CD4-positive, alpha-beta T cell treated with Interleukin-15 for 1 hour (primary cell): ENCODE measurements at regions not wholly inside any gene's neighbourhood (a gene's known extent, or its start where the extent isn't known, plus 50 kb on each side); places are given as distances from the start of the nearest gene placed in this dataset.

Experiments
- DNase-seq: peaks from one replicate; pipeline ENCODE4 v3.0.0-alpha.2; 2020

- DNase-seq, result no peak
Observed at GRCh38 chr7:15737601-15738000, 51.1 kb upstream of the MEOX2 start.
